GM23338 (cell line): ENCODE measurements at regions not wholly inside any gene's neighbourhood (a gene's known extent, or its start where the extent isn't known, plus 50 kb on each side); places are given as distances from the start of the nearest gene placed in this dataset.

Experiments
- ATAC-seq: fragments of 200-7000 bp; cut with Tn5 transposase; 3 replicates; pipeline ENCODE4 v1.9.1; 2020
- DNase-seq: peaks from one replicate; pipeline ENCODE4 v3.0.0-alpha.2; 2015; ENCODE audit warnings: low spot score
- H2AFZ ChIP-seq: fragments of 200-600 bp; sonication (generic); 2 replicates; pipeline ENCODE4 v1.8.0; 2016; ENCODE audit warnings: antibody characterized with exemption, mild to moderate bottlenecking, moderate library complexity
- H3F3A ChIP-seq: fragments of 200-600 bp; sonication (generic); replicated peaks from 2 replicates; pipeline ENCODE4 v1.8.0; 2017; ENCODE audit warnings: antibody characterized with exemption, mixed run types, low read depth
- H3K27ac ChIP-seq: fragments of 200-600 bp; sonication (generic); 2 replicates; pipeline ENCODE4 v1.6.1; 2016; ENCODE audit warnings: low read depth
- H3K27me3 ChIP-seq: fragments of 200-600 bp; sonication (generic); 2 replicates; pipeline ENCODE4 v1.8.0; 2016; ENCODE audit warnings: mild to moderate bottlenecking, mixed run types, moderate library complexity; ENCODE audit not compliant: insufficient read depth
- H3K36me3 ChIP-seq: fragments of 200-600 bp; sonication (generic); 2 replicates; pipeline ENCODE4 v1.8.0; 2016; ENCODE audit warnings: mild to moderate bottlenecking; ENCODE audit not compliant: insufficient read depth
- H3K4me1 ChIP-seq: fragments of 200-600 bp; sonication (generic); 2 replicates; pipeline ENCODE4 v1.8.0; 2016; ENCODE audit warnings: mild to moderate bottlenecking, moderate library complexity; ENCODE audit not compliant: insufficient read depth
- H3K4me2 ChIP-seq: fragments of 200-600 bp; sonication (generic); 2 replicates; pipeline ENCODE4 v1.7.1; 2017; ENCODE audit warnings: mixed run types
- H3K4me3 ChIP-seq: fragments of 200-600 bp; sonication (generic); 2 replicates; pipeline ENCODE4 v1.6.1; 2016; ENCODE audit warnings: mixed run types
- H3K79me2 ChIP-seq: fragments of 200-600 bp; sonication (generic); replicated peaks from 2 replicates; pipeline ENCODE4 v1.8.0; 2017; ENCODE audit warnings: mild to moderate bottlenecking; ENCODE audit not compliant: insufficient read depth
- H3K9me2 ChIP-seq: fragments of 200-600 bp; sonication (generic); 2 replicates; pipeline ENCODE4 v1.8.0; 2017; ENCODE audit not compliant: insufficient read depth
- H4K20me1 ChIP-seq: fragments of 200-600 bp; sonication (generic); replicated peaks from 2 replicates; pipeline ENCODE4 v1.8.0; 2017; ENCODE audit warnings: mild to moderate bottlenecking; ENCODE audit not compliant: insufficient read depth
- H3K27ac Mint-ChIP-seq: 2 replicates; pipeline ENCODE4 v1.8.0; 2020; ENCODE audit warnings: inconsistent platforms, mild to moderate bottlenecking, moderate library complexity, mixed read lengths
- H3K27me3 Mint-ChIP-seq: 3 replicates; pipeline ENCODE4 v1.8.0; 2022; ENCODE audit warnings: low read depth, mild to moderate bottlenecking, moderate library complexity, mixed read lengths, inconsistent platforms; ENCODE audit not compliant: insufficient read depth, poor library complexity
- H3K36me3 Mint-ChIP-seq: 3 replicates; pipeline ENCODE4 v1.8.0; 2021; ENCODE audit warnings: low read depth, mild to moderate bottlenecking, inconsistent platforms, moderate library complexity, mixed read lengths
- H3K4me1 Mint-ChIP-seq: 3 replicates; pipeline ENCODE4 v1.8.0; 2020; ENCODE audit warnings: mild to moderate bottlenecking, inconsistent platforms, mixed read lengths
- H3K4me3 Mint-ChIP-seq: 3 replicates; pipeline ENCODE4 v1.8.0; 2021; ENCODE audit warnings: moderate library complexity, mild to moderate bottlenecking, inconsistent platforms, mixed read lengths
- H3K9me3 Mint-ChIP-seq: 3 replicates; pipeline ENCODE4 v1.8.0; 2020; ENCODE audit warnings: moderate library complexity, mild to moderate bottlenecking, inconsistent platforms, mixed read lengths
- CREB1 ChIP-seq: fragments of 250-450 bp; sonication (Bioruptor Pico); IDR thresholded peaks from 2 replicates; pipeline ENCODE4 v1.5.0; 2020; ENCODE audit warnings: low read depth, mild to moderate bottlenecking, moderate library complexity
- EZH2 ChIP-seq: fragments of 200-600 bp; sonication (generic); IDR thresholded peaks from one replicate; pipeline ENCODE4 v1.8.0; 2017; ENCODE audit warnings: antibody characterized with exemption, mild to moderate bottlenecking, low read depth; ENCODE audit not compliant: unreplicated experiment
- EZH2phosphoT487 ChIP-seq: fragments of 200-600 bp; sonication (generic); IDR thresholded peaks from one replicate; pipeline ENCODE4 v1.8.1; 2018; ENCODE audit warnings: antibody characterized with exemption; ENCODE audit not compliant: unreplicated experiment
- JUNB ChIP-seq: IDR thresholded peaks from one replicate; pipeline ENCODE4 v1.6.1; 2016; ENCODE audit warnings: antibody characterized with exemption; ENCODE audit not compliant: unreplicated experiment
- NANOG ChIP-seq: IDR thresholded peaks from 2 replicates; pipeline ENCODE4 v1.6.1; 2016; ENCODE audit warnings: antibody characterized with exemption, borderline replicate concordance
- POLR2AphosphoS5 ChIP-seq: IDR thresholded peaks from 2 replicates; pipeline ENCODE4 v1.6.1; 2016; ENCODE audit warnings: antibody characterized with exemption, low read depth
- STAT1 ChIP-seq: IDR thresholded peaks from one replicate; pipeline ENCODE4 v1.6.1; 2016; ENCODE audit warnings: antibody characterized with exemption; ENCODE audit not compliant: unreplicated experiment
- ZNF114 ChIP-seq: fragments of 250-450 bp; sonication (Bioruptor Pico); IDR thresholded peaks from 2 replicates; pipeline ENCODE4 v1.5.0; 2020; ENCODE audit warnings: mild to moderate bottlenecking, moderate library complexity
- ZNF331 ChIP-seq: fragments of 250-450 bp; sonication (Bioruptor Pico); IDR thresholded peaks from 2 replicates; pipeline ENCODE4 v1.5.0; 2020; ENCODE audit warnings: low read depth, mild to moderate bottlenecking, moderate library complexity
- TF ChIP-seq, protein P1 (sequence below): IDR thresholded peaks from one replicate; pipeline ENCODE4 v1.6.1; 2018; ENCODE audit warnings: antibody characterized with exemption; ENCODE audit not compliant: unreplicated experiment
- TF ChIP-seq, protein P2 (sequence below), 2 experiments: fragments of 200-600 bp in 1 of 2; sonication (generic) in 1 of 2; conservative IDR thresholded peaks; 2 replicates each; pipeline versions ENCODE4 v1.5.1 to v1.6.1; 2016 to 2017; ENCODE audit warnings: antibody characterized with exemption in 2 of 2, low read depth in 2 of 2, mild to moderate bottlenecking in 2 of 2, moderate library complexity in 1 of 2
- TF ChIP-seq, protein P3 (sequence below): IDR thresholded peaks from 2 replicates; pipeline ENCODE4 v1.6.1; 2016; ENCODE audit warnings: antibody characterized with exemption
- TF ChIP-seq, protein P4 (sequence below): fragments of 250-450 bp; sonication (Bioruptor Pico); IDR thresholded peaks from 2 replicates; pipeline ENCODE4 v1.5.0; 2020; ENCODE audit warnings: mild to moderate bottlenecking, moderate library complexity

DNA sequence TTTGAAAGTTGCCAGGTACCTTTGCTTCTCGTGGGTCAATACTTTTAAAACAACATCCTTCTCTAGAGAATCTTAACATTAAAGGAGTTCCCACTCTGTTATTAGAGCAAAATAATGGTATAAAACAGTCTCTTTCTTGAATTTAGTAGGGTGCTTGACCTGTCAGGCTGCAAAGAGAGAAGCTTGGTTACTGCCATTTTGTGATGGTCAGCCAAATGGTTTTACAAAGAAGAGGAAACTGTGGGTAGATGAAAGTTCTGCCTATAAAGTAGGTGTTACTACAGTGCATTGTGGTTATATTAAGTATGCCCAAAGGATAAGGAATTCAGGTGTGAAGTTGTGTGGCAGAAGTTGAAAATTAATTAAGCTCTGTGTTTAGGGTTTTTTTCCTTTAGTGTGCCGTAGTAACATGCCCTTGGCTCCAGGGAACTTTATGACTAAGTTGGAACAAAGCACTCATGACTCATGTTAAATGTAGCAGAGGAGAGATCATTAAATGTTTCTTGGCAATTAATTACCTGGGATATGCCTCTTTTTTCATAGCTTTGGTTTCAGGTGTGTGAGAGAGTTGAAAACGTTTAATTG lies 354.0 kb upstream of the KITLG start:
- no peaks in the 10 kb centered on the region for H3K36me3 ChIP-seq
- no peak overlapping the region for H3K4me2 ChIP-seq
- ATAC-seq (no peak), DNase-seq (no peak)
- peaks cover 17% of the 10 kb centered on the region for H3K4me1 ChIP-seq
- Mint-ChIP-seq H3K4me3 (no peak overlapping the region), H3K9me3 (no peaks in the 10 kb centered on the region), H3K27me3 (peaks cover 5% of the 10 kb centered on the region), H3K4me1 (peaks cover 23% of the 10 kb centered on the region), H3K36me3 (no peaks in the 10 kb centered on the region), H3K27ac (no peak overlapping the region)
- H2AFZ ChIP-seq: peak overlapping the region; percentile 44; the same call in 1 of the 2 replicates
- H3K9me2 ChIP-seq: no peaks in the 10 kb centered on the region
- no peaks in the 10 kb centered on the region for H3K79me2 ChIP-seq
- no peak overlapping the region for H3K27ac ChIP-seq
- no peaks in the 10 kb centered on the region for H4K20me1 ChIP-seq
- no peaks in the 10 kb centered on the region for H3F3A ChIP-seq
- no peak for TF ChIP-seq ZNF114 (CRISPR knock-in tag)
- TF ChIP-seq STAT1: no peak
- TF ChIP-seq, protein P1, sequence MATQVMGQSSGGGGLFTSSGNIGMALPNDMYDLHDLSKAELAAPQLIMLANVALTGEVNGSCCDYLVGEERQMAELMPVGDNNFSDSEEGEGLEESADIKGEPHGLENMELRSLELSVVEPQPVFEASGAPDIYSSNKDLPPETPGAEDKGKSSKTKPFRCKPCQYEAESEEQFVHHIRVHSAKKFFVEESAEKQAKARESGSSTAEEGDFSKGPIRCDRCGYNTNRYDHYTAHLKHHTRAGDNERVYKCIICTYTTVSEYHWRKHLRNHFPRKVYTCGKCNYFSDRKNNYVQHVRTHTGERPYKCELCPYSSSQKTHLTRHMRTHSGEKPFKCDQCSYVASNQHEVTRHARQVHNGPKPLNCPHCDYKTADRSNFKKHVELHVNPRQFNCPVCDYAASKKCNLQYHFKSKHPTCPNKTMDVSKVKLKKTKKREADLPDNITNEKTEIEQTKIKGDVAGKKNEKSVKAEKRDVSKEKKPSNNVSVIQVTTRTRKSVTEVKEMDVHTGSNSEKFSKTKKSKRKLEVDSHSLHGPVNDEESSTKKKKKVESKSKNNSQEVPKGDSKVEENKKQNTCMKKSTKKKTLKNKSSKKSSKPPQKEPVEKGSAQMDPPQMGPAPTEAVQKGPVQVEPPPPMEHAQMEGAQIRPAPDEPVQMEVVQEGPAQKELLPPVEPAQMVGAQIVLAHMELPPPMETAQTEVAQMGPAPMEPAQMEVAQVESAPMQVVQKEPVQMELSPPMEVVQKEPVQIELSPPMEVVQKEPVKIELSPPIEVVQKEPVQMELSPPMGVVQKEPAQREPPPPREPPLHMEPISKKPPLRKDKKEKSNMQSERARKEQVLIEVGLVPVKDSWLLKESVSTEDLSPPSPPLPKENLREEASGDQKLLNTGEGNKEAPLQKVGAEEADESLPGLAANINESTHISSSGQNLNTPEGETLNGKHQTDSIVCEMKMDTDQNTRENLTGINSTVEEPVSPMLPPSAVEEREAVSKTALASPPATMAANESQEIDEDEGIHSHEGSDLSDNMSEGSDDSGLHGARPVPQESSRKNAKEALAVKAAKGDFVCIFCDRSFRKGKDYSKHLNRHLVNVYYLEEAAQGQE: no peak
- TF ChIP-seq NANOG: no peak
- no peak for TF ChIP-seq JUNB
- no peak for TF ChIP-seq EZH2phosphoT487
- TF ChIP-seq, protein P2, sequence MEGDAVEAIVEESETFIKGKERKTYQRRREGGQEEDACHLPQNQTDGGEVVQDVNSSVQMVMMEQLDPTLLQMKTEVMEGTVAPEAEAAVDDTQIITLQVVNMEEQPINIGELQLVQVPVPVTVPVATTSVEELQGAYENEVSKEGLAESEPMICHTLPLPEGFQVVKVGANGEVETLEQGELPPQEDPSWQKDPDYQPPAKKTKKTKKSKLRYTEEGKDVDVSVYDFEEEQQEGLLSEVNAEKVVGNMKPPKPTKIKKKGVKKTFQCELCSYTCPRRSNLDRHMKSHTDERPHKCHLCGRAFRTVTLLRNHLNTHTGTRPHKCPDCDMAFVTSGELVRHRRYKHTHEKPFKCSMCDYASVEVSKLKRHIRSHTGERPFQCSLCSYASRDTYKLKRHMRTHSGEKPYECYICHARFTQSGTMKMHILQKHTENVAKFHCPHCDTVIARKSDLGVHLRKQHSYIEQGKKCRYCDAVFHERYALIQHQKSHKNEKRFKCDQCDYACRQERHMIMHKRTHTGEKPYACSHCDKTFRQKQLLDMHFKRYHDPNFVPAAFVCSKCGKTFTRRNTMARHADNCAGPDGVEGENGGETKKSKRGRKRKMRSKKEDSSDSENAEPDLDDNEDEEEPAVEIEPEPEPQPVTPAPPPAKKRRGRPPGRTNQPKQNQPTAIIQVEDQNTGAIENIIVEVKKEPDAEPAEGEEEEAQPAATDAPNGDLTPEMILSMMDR (conservative IDR thresholded peaks at IDR 0.05; ENCODE audit: low read depth in 2 of 2): no peak
- no peak for TF ChIP-seq CREB1 (CRISPR knock-in tag)
- TF ChIP-seq, protein P3, sequence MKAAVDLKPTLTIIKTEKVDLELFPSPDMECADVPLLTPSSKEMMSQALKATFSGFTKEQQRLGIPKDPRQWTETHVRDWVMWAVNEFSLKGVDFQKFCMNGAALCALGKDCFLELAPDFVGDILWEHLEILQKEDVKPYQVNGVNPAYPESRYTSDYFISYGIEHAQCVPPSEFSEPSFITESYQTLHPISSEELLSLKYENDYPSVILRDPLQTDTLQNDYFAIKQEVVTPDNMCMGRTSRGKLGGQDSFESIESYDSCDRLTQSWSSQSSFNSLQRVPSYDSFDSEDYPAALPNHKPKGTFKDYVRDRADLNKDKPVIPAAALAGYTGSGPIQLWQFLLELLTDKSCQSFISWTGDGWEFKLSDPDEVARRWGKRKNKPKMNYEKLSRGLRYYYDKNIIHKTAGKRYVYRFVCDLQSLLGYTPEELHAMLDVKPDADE: no peak
- TF ChIP-seq POLR2AphosphoS5: no peak
- TF ChIP-seq ZNF331 (CRISPR knock-in tag): no peak
- TF ChIP-seq EZH2: no peak
- TF ChIP-seq, protein P4, sequence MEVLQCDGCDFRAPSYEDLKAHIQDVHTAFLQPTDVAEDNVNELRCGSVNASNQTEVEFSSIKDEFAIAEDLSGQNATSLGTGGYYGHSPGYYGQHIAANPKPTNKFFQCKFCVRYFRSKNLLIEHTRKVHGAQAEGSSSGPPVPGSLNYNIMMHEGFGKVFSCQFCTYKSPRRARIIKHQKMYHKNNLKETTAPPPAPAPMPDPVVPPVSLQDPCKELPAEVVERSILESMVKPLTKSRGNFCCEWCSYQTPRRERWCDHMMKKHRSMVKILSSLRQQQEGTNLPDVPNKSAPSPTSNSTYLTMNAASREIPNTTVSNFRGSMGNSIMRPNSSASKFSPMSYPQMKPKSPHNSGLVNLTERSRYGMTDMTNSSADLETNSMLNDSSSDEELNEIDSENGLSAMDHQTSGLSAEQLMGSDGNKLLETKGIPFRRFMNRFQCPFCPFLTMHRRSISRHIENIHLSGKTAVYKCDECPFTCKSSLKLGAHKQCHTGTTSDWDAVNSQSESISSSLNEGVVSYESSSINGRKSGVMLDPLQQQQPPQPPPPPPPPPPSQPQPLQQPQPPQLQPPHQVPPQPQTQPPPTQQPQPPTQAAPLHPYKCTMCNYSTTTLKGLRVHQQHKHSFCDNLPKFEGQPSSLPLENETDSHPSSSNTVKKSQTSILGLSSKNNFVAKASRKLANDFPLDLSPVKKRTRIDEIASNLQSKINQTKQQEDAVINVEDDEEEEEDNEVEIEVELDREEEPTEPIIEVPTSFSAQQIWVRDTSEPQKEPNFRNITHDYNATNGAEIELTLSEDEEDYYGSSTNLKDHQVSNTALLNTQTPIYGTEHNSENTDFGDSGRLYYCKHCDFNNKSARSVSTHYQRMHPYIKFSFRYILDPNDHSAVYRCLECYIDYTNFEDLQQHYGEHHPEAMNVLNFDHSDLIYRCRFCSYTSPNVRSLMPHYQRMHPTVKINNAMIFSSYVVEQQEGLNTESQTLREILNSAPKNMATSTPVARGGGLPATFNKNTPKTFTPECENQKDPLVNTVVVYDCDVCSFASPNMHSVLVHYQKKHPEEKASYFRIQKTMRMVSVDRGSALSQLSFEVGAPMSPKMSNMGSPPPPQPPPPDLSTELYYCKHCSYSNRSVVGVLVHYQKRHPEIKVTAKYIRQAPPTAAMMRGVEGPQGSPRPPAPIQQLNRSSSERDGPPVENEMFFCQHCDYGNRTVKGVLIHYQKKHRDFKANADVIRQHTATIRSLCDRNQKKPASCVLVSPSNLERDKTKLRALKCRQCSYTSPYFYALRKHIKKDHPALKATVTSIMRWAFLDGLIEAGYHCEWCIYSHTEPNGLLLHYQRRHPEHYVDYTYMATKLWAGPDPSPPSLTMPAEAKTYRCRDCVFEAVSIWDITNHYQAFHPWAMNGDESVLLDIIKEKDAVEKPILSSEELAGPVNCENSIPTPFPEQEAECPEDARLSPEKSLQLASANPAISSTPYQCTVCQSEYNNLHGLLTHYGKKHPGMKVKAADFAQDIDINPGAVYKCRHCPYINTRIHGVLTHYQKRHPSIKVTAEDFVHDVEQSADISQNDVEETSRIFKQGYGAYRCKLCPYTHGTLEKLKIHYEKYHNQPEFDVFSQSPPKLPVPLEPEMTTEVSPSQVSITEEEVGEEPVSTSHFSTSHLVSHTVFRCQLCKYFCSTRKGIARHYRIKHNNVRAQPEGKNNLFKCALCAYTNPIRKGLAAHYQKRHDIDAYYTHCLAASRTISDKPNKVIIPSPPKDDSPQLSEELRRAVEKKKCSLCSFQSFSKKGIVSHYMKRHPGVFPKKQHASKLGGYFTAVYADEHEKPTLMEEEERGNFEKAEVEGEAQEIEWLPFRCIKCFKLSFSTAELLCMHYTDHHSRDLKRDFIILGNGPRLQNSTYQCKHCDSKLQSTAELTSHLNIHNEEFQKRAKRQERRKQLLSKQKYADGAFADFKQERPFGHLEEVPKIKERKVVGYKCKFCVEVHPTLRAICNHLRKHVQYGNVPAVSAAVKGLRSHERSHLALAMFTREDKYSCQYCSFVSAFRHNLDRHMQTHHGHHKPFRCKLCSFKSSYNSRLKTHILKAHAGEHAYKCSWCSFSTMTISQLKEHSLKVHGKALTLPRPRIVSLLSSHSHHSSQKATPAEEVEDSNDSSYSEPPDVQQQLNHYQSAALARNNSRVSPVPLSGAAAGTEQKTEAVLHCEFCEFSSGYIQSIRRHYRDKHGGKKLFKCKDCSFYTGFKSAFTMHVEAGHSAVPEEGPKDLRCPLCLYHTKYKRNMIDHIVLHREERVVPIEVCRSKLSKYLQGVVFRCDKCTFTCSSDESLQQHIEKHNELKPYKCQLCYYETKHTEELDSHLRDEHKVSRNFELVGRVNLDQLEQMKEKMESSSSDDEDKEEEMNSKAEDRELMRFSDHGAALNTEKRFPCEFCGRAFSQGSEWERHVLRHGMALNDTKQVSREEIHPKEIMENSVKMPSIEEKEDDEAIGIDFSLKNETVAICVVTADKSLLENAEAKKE: no peak
- no peak overlapping the region for H3K4me3 ChIP-seq
- H3K27me3 ChIP-seq: no peaks in the 10 kb centered on the region
